Neural cell (in vitro differentiated cells): ENCODE measurements at regions not wholly inside any gene's neighbourhood (a gene's known extent, or its start where the extent isn't known, plus 50 kb on each side); places are given as distances from the start of the nearest gene placed in this dataset.

Experiments used
- H2AFZ ChIP-seq: fragments of 200-600, 300-800 bp; sonication (generic), shearing (Covaris generic); 2 replicates; pipeline ENCODE4 v1.6.0; 2014; ENCODE audit warnings: low read depth, mild to moderate bottlenecking, antibody characterized with exemption, low read length, moderate library complexity
- H3F3A ChIP-seq: fragments of 200-600 bp; shearing (Covaris generic); 2 replicates; pipeline ENCODE4 v1.6.1; 2016; ENCODE audit warnings: mild to moderate bottlenecking, moderate library complexity, mixed read lengths, antibody characterized with exemption, low read length; ENCODE audit not compliant: insufficient read depth, poor library complexity, severe bottlenecking
- H3K27ac ChIP-seq: fragments of 200-600, 300-800 bp; sonication (generic), shearing (Covaris generic); 2 replicates; pipeline ENCODE4 v1.5.1; 2014; ENCODE audit warnings: mild to moderate bottlenecking, low read length, moderate library complexity
- H3K27me3 ChIP-seq: fragments of 300-800, 200-600 bp; sonication (generic), shearing (Covaris generic); 2 replicates; pipeline ENCODE4 v1.6.0; 2014; ENCODE audit warnings: mild to moderate bottlenecking, low read depth, low read length, moderate library complexity; ENCODE audit not compliant: insufficient read depth
- H3K36me3 ChIP-seq: fragments of 300-800, 200-600 bp; sonication (generic), shearing (Covaris generic); 2 replicates; pipeline ENCODE4 v1.5.1; 2014; ENCODE audit warnings: mild to moderate bottlenecking, antibody characterized with exemption, low read length, moderate library complexity; ENCODE audit not compliant: insufficient read depth
- H3K4me2 ChIP-seq: fragments of 300-800, 200-600 bp; sonication (generic), shearing (Covaris generic); 2 replicates; pipeline ENCODE4 v1.6.0; 2014; ENCODE audit warnings: mild to moderate bottlenecking, low read length
- H3K4me3 ChIP-seq: fragments of 300-800, 200-600 bp; sonication (generic), shearing (Covaris generic); 2 replicates; pipeline ENCODE4 v1.5.1; 2014; ENCODE audit warnings: mild to moderate bottlenecking, low read length, moderate library complexity
- H3K79me2 ChIP-seq: fragments of 200-600 bp; shearing (Covaris generic); replicated peaks from 2 replicates; pipeline ENCODE4 v1.6.0; 2014; ENCODE audit warnings: mild to moderate bottlenecking, low read length, moderate library complexity; ENCODE audit not compliant: insufficient read depth
- H3K9ac ChIP-seq: fragments of 300-800, 200-600 bp; sonication (generic), shearing (Covaris generic); 2 replicates; pipeline ENCODE4 v1.6.1; 2016; ENCODE audit warnings: mild to moderate bottlenecking, low read length, mixed read lengths
- H3K9me2 ChIP-seq: fragments of 200-600 bp; shearing (Covaris generic); 2 replicates; pipeline ENCODE4 v1.6.1; 2016; ENCODE audit warnings: mild to moderate bottlenecking, low read length, mixed read lengths; ENCODE audit not compliant: insufficient read depth
- H3K9me3 ChIP-seq: fragments of 200-600, 300-800 bp; sonication (generic), shearing (Covaris generic); 2 replicates; pipeline ENCODE4 v1.6.1; 2016; ENCODE audit warnings: mild to moderate bottlenecking, mixed run types, low read length, moderate library complexity, mixed read lengths
- H4K20me1 ChIP-seq: fragments of 200-600 bp; shearing (Covaris generic); 2 replicates; pipeline ENCODE4 v1.6.1; 2016; ENCODE audit warnings: mild to moderate bottlenecking, mixed run types; ENCODE audit not compliant: insufficient read depth
- EP300 ChIP-seq: fragments of 450-650 bp; conservative IDR thresholded peaks from 2 replicates; pipeline ENCODE4 v1.6.1; 2014; ENCODE audit warnings: antibody characterized with exemption, mild to moderate bottlenecking, moderate library complexity; ENCODE audit not compliant: poor library complexity, severe bottlenecking
- EZH2 ChIP-seq: fragments of 200-600, 300-800 bp; shearing (Covaris generic), sonication (generic); IDR thresholded peaks from 2 replicates; pipeline ENCODE4 v1.6.1; 2014; ENCODE audit warnings: antibody characterized with exemption, low read length, borderline replicate concordance, mild to moderate bottlenecking; ENCODE audit not compliant: insufficient read depth, poor library complexity, severe bottlenecking
- MXI1 ChIP-seq: fragments of 450-650 bp; conservative IDR thresholded peaks from 2 replicates; pipeline ENCODE4 v1.6.1; 2014; ENCODE audit warnings: antibody characterized with exemption, mild to moderate bottlenecking; ENCODE audit not compliant: poor library complexity, severe bottlenecking
- POLR2AphosphoS5 ChIP-seq: IDR thresholded peaks from 2 replicates; pipeline ENCODE4 v1.6.1; 2012
- RAD21 ChIP-seq: fragments of 450-650 bp; conservative IDR thresholded peaks from 2 replicates; pipeline ENCODE4 v1.6.1; 2014; ENCODE audit warnings: antibody characterized with exemption, mild to moderate bottlenecking, moderate library complexity
- SMC3 ChIP-seq: fragments of 450-650 bp; conservative IDR thresholded peaks from 2 replicates; pipeline ENCODE4 v1.6.1; 2014; ENCODE audit warnings: antibody characterized with exemption, mild to moderate bottlenecking, moderate library complexity; ENCODE audit not compliant: poor library complexity
- TAF1 ChIP-seq: IDR thresholded peaks from 2 replicates; pipeline ENCODE4 v1.6.1; 2012; ENCODE audit warnings: low read depth
- TF ChIP-seq, protein P1 (sequence below): IDR thresholded peaks from 2 replicates; pipeline ENCODE4 v1.6.1; 2012; ENCODE audit warnings: borderline replicate concordance
- TF ChIP-seq, protein P2 (sequence below): fragments of 450-650 bp; IDR thresholded peaks from 2 replicates; pipeline ENCODE4 v1.5.1; 2014; ENCODE audit warnings: antibody characterized with exemption, mild to moderate bottlenecking, moderate library complexity; ENCODE audit not compliant: poor library complexity, severe bottlenecking

DNA sequence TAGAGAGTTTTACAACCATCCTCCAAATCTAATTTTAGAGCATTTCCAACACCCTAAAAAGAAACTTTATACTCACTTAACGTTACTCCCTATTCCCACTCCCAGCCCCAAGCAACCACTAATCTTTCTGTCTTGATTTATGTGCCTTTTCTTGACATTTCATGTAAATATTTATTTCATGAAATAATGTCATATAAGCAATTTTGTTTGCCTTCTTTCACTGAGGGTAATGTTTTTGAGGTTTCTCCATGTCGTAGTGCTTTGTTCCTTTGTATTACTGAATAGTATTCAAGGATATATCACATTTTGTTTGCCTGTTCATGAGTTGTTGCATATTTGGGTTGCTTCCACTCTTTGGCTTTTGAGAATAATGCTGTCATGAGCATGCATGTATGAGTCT, 155.4 kb upstream of the PLAAT1 start:
- Histone ChIP-seq H3K9ac (no peak overlapping the region), H2AFZ (no peak overlapping the region), H3K27ac (no peak overlapping the region), H4K20me1 (no peaks in the 10 kb centered on the region), H3K4me2 (no peak overlapping the region), H3K27me3 (no peaks in the 10 kb centered on the region), H3K9me3 (peaks cover 7% of the 10 kb centered on the region), H3F3A (no peaks in the 10 kb centered on the region), H3K79me2 (no peaks in the 10 kb centered on the region), H3K9me2 (no peaks in the 10 kb centered on the region), H3K4me3 (no peak overlapping the region), H3K36me3 (no peaks in the 10 kb centered on the region)
- TF ChIP-seq SMC3 (no peak), POLR2AphosphoS5 (no peak), RAD21 (no peak)

DNA sequence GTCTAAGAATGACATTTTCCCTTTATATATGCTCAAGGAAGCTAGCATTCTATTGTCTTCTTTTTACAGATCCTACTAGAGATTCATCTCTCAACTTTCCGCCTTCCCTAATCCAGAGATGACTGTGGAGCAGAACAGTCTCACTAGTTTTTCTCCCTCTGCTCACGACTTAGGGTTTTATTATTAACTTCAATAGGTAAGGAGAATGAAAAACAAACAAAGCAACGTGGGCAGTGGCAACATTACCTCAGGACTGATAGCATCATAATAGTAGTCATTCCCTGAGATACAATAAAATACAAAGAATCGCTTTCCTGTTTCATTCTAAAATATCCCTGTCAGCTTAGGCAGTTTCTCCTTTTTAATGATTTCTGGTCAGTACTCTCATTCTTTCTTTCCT, 154.3 kb upstream of the PLAAT1 start:
- Histone ChIP-seq H3K79me2 (no peaks in the 10 kb centered on the region), H4K20me1 (no peaks in the 10 kb centered on the region), H3K27ac (no peak overlapping the region), H3K36me3 (no peaks in the 10 kb centered on the region), H3K27me3 (no peaks in the 10 kb centered on the region), H3K4me2 (no peak overlapping the region), H3K9me2 (no peaks in the 10 kb centered on the region), H3K9ac (no peak overlapping the region), H3K4me3 (no peak overlapping the region), H3F3A (no peaks in the 10 kb centered on the region), H3K9me3 (peaks cover 7% of the 10 kb centered on the region), H2AFZ (no peak overlapping the region)
- TF ChIP-seq, protein P1, sequence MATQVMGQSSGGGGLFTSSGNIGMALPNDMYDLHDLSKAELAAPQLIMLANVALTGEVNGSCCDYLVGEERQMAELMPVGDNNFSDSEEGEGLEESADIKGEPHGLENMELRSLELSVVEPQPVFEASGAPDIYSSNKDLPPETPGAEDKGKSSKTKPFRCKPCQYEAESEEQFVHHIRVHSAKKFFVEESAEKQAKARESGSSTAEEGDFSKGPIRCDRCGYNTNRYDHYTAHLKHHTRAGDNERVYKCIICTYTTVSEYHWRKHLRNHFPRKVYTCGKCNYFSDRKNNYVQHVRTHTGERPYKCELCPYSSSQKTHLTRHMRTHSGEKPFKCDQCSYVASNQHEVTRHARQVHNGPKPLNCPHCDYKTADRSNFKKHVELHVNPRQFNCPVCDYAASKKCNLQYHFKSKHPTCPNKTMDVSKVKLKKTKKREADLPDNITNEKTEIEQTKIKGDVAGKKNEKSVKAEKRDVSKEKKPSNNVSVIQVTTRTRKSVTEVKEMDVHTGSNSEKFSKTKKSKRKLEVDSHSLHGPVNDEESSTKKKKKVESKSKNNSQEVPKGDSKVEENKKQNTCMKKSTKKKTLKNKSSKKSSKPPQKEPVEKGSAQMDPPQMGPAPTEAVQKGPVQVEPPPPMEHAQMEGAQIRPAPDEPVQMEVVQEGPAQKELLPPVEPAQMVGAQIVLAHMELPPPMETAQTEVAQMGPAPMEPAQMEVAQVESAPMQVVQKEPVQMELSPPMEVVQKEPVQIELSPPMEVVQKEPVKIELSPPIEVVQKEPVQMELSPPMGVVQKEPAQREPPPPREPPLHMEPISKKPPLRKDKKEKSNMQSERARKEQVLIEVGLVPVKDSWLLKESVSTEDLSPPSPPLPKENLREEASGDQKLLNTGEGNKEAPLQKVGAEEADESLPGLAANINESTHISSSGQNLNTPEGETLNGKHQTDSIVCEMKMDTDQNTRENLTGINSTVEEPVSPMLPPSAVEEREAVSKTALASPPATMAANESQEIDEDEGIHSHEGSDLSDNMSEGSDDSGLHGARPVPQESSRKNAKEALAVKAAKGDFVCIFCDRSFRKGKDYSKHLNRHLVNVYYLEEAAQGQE, result no peak

DNA sequence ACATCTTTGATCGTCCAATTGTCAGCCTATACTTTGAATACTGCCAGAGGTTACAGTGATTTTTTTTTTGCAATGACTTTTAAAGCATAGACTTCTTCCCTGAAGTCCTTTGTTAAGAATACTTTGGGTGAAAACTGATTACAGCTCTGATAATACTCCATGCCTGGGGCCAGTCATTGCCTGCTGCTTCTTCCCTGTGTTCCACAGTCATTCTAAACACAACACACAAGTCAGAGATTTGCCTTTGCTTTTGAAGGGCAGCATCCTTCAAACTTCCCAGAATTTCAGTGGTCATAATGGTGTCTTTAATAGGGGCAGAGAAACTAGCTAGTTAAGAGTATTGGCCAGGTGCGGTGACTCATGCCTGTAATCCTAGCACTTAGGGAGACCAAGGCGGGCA, 153.7 kb upstream of the PLAAT1 start:
- no peaks in the 10 kb centered on the region for H4K20me1 ChIP-seq
- no peaks in the 10 kb centered on the region for H3K79me2 ChIP-seq
- H3K9me3 ChIP-seq, result peaks cover 7% of the 10 kb centered on the region

More for the DNA sequence above, 153.7 kb upstream of the PLAAT1 start:
- Histone ChIP-seq H3K9ac (no peak overlapping the region), H3K27ac (no peak overlapping the region), H3K4me2 (no peak overlapping the region), H3K9me2 (no peaks in the 10 kb centered on the region), H3K4me3 (no peak overlapping the region), H2AFZ (no peak overlapping the region), H3K27me3 (no peaks in the 10 kb centered on the region), H3F3A (no peaks in the 10 kb centered on the region), H3K36me3 (no peaks in the 10 kb centered on the region)
- TF ChIP-seq, protein P2, sequence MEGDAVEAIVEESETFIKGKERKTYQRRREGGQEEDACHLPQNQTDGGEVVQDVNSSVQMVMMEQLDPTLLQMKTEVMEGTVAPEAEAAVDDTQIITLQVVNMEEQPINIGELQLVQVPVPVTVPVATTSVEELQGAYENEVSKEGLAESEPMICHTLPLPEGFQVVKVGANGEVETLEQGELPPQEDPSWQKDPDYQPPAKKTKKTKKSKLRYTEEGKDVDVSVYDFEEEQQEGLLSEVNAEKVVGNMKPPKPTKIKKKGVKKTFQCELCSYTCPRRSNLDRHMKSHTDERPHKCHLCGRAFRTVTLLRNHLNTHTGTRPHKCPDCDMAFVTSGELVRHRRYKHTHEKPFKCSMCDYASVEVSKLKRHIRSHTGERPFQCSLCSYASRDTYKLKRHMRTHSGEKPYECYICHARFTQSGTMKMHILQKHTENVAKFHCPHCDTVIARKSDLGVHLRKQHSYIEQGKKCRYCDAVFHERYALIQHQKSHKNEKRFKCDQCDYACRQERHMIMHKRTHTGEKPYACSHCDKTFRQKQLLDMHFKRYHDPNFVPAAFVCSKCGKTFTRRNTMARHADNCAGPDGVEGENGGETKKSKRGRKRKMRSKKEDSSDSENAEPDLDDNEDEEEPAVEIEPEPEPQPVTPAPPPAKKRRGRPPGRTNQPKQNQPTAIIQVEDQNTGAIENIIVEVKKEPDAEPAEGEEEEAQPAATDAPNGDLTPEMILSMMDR, result no peak
- TF ChIP-seq MXI1 (no peak), EP300 (no peak), EZH2 (no peak), SMC3 (no peak), RAD21 (no peak), TAF1 (no peak), POLR2AphosphoS5 (no peak)
- TF ChIP-seq, protein P1, result no peak
